Keratinocyte (primary cell): ENCODE measurements at regions not wholly inside any gene's neighbourhood (a gene's known extent, or its start where the extent isn't known, plus 50 kb on each side); places are given as distances from the start of the nearest gene placed in this dataset.

Source experiments
- DNase-seq: peaks from one replicate; pipeline ENCODE4 v3.0.0-alpha.2; 2011; ENCODE audit warnings: low read depth, missing footprints, low spot score
- FAIRE-seq: peaks from 2 replicates; lab custom pipeline; 2011; peaks lifted over from hg19 to GRCh38; lab: Jason Lieb, UNC
- H2AFZ ChIP-seq: 2 replicates; pipeline ENCODE4 v1.6.0; 2012; ENCODE audit warnings: low read length, control low read depth, inconsistent platforms; ENCODE audit not compliant: control insufficient read depth
- H3K27ac ChIP-seq: 2 replicates; pipeline ENCODE4 v1.5.1; 2011; ENCODE audit warnings: low read length; ENCODE audit not compliant: control insufficient read depth, insufficient read depth
- H3K27me3 ChIP-seq: 3 replicates; pipeline ENCODE4 v1.6.0; 2011; ENCODE audit warnings: low read length; ENCODE audit not compliant: control insufficient read depth, insufficient read depth; ENCODE audit errors: extremely low read depth
- H3K36me3 ChIP-seq, 2 experiments: 2 replicates in 1 of 2; 3 replicates in 1 of 2; pipeline ENCODE4 v1.5.1; 2011; ENCODE audit warnings: low read length in 2 of 2, mild to moderate bottlenecking in 1 of 2; ENCODE audit not compliant: control insufficient read depth in 2 of 2, insufficient read depth in 2 of 2; ENCODE audit errors: extremely low read depth in 1 of 2
- H3K4me1 ChIP-seq: 3 replicates; pipeline ENCODE4 v1.5.1; 2011; ENCODE audit warnings: low read length; ENCODE audit not compliant: control insufficient read depth, insufficient read depth; ENCODE audit errors: extremely low read depth
- H3K4me2 ChIP-seq: 3 replicates; pipeline ENCODE4 v1.6.0; 2011; ENCODE audit warnings: low read depth, low read length; ENCODE audit not compliant: control insufficient read depth, insufficient read depth; ENCODE audit errors: extremely low read depth
- H3K4me3 ChIP-seq, 3 experiments: fragments of 200-600 bp in 1 of 3; sonication (generic) in 1 of 3; 2 replicates in 2 of 3; 3 replicates in 1 of 3; pipeline ENCODE4 v1.5.1; 2011 to 2016; ENCODE audit warnings: low read length in 3 of 3, mild to moderate bottlenecking in 3 of 3, control low read depth in 2 of 3, inconsistent platforms in 1 of 3, low read depth in 1 of 3, mixed read lengths in 1 of 3, mixed run types in 1 of 3, moderate library complexity in 1 of 3; ENCODE audit not compliant: control insufficient read depth in 2 of 3, insufficient read depth in 2 of 3; ENCODE audit errors: extremely low read depth in 1 of 3
- H3K79me2 ChIP-seq: 2 replicates; pipeline ENCODE4 v1.6.0; 2012; ENCODE audit warnings: low read length; ENCODE audit not compliant: control insufficient read depth, insufficient read depth
- H3K9ac ChIP-seq: 3 replicates; pipeline ENCODE4 v1.6.0; 2011; ENCODE audit warnings: low read length; ENCODE audit not compliant: control insufficient read depth, insufficient read depth; ENCODE audit errors: extremely low read depth
- H3K9me1 ChIP-seq: 3 replicates; pipeline ENCODE4 v1.6.0; 2011; ENCODE audit warnings: low read length; ENCODE audit not compliant: control insufficient read depth, insufficient read depth; ENCODE audit errors: extremely low read depth
- H3K9me3 ChIP-seq: 2 replicates; pipeline ENCODE4 v1.5.1; 2012; ENCODE audit warnings: low read depth, low read length; ENCODE audit not compliant: control insufficient read depth
- H4K20me1 ChIP-seq: 3 replicates; pipeline ENCODE4 v1.6.0; 2011; ENCODE audit warnings: low read length; ENCODE audit not compliant: control insufficient read depth, insufficient read depth; ENCODE audit errors: extremely low read depth
- EZH2 ChIP-seq: IDR thresholded peaks from one replicate; pipeline ENCODE4 v1.6.1; 2012; ENCODE audit warnings: inconsistent platforms, mild to moderate bottlenecking, low read length, moderate library complexity
- dilution Hi-C: fragments of 300-500 bp; cut with MboI; formaldehyde crosslinking; loops from one replicate; pipeline ENCODE4 v1.7.0; 2020; ENCODE audit warnings: low sequenced_read_pairs; ENCODE audit not compliant: extremely low pct_ligation_motif_present
- TF ChIP-seq, protein P1 (sequence below), 3 experiments: IDR thresholded peaks in 1 of 3; conservative IDR thresholded peaks in 1 of 3; optimal IDR thresholded peaks in 1 of 3; 2 replicates in 2 of 3; 3 replicates in 1 of 3; pipeline versions ENCODE3 to v1.5.1; 2011; ENCODE audit warnings: low read length in 3 of 3, mild to moderate bottlenecking in 3 of 3, moderate library complexity in 2 of 3, control low read depth in 1 of 3, inconsistent platforms in 1 of 3; ENCODE audit not compliant: insufficient read depth in 2 of 3; ENCODE audit errors: extremely low read depth in 1 of 3

- DNase-seq = no peak
- Histone ChIP-seq H3K9ac (no peak overlapping the region), H4K20me1 (no peaks in the 10 kb centered on the region), H3K4me2 (no peak overlapping the region), H3K9me1 (no peaks in the 10 kb centered on the region), H3K4me1 (no peaks in the 10 kb centered on the region), H3K36me3 (no peaks in the 10 kb centered on the region), H3K9me3 (no peaks in the 10 kb centered on the region), H3K27me3 (no peaks in the 10 kb centered on the region), H2AFZ (no peak overlapping the region), H3K27ac (no peak overlapping the region), H3K4me3 (no peak overlapping the region), H3K79me2 (no peaks in the 10 kb centered on the region)
- TF ChIP-seq EZH2 = no peak
- TF ChIP-seq, protein P1, sequence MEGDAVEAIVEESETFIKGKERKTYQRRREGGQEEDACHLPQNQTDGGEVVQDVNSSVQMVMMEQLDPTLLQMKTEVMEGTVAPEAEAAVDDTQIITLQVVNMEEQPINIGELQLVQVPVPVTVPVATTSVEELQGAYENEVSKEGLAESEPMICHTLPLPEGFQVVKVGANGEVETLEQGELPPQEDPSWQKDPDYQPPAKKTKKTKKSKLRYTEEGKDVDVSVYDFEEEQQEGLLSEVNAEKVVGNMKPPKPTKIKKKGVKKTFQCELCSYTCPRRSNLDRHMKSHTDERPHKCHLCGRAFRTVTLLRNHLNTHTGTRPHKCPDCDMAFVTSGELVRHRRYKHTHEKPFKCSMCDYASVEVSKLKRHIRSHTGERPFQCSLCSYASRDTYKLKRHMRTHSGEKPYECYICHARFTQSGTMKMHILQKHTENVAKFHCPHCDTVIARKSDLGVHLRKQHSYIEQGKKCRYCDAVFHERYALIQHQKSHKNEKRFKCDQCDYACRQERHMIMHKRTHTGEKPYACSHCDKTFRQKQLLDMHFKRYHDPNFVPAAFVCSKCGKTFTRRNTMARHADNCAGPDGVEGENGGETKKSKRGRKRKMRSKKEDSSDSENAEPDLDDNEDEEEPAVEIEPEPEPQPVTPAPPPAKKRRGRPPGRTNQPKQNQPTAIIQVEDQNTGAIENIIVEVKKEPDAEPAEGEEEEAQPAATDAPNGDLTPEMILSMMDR (optimal IDR thresholded peaks at IDR 0.05 in 1 of 3, IDR thresholded peaks at IDR 0.05 in 1 of 3, conservative IDR thresholded peaks at IDR 0.05 in 1 of 3; ENCODE audit: extremely low read depth in 1 of 3, insufficient read depth in 2 of 3, low read length in 3 of 3) = no peak
- dilution Hi-C loops = no loop called here
- no peak for FAIRE-seq
These were observed 80.7 kb upstream of the CXCL12 start for GRCh38 chr10:44465401-44466115.

- no peaks in the 10 kb centered on the region for H3K36me3 ChIP-seq
- DNase-seq = no peak
- no peaks in the 10 kb centered on the region for H3K27me3 ChIP-seq
- FAIRE-seq = no peak
- no peak overlapping the region for H2AFZ ChIP-seq
- H3K9me1 ChIP-seq = no peaks in the 10 kb centered on the region
- dilution Hi-C loops = no loop called here
- no peaks in the 10 kb centered on the region for H3K79me2 ChIP-seq
- H3K27ac ChIP-seq = no peak overlapping the region
- H3K4me3 ChIP-seq = no peak overlapping the region
- H4K20me1 ChIP-seq = no peaks in the 10 kb centered on the region
- no peak for TF ChIP-seq EZH2
- TF ChIP-seq, protein P1 (optimal IDR thresholded peaks at IDR 0.05 in 1 of 3, IDR thresholded peaks at IDR 0.05 in 1 of 3, conservative IDR thresholded peaks at IDR 0.05 in 1 of 3; ENCODE audit: extremely low read depth in 1 of 3, insufficient read depth in 2 of 3, low read length in 3 of 3) = no peak
- no peak overlapping the region for H3K4me2 ChIP-seq
- no peaks in the 10 kb centered on the region for H3K9me3 ChIP-seq
- no peaks in the 10 kb centered on the region for H3K4me1 ChIP-seq
- no peak overlapping the region for H3K9ac ChIP-seq
These were observed 81.3 kb upstream of the CXCL12 start for GRCh38 chr10:44466236-44466635.
